K562 (cell line): ENCODE measurements at regions not wholly inside any gene's neighbourhood (a gene's known extent, or its start where the extent isn't known, plus 50 kb on each side); places are given as distances from the start of the nearest gene placed in this dataset.
"Not testable (repeated sequence)": the region's sequence is repeated elsewhere in the genome, so short reads cannot be mapped to it uniquely, and the experiment has no call there.

Experiments used
- ATAC-seq: fragments of 200-7000 bp; cut with Tn5 transposase; 3 replicates; pipeline ENCODE4 v1.9.1; 2020; ENCODE audit warnings: moderate library complexity
- BruUV-seq: library from RNA; stranded (reverse); fragments of 400-500 nt; replicated peaks from 2 replicates; lab custom pipeline; 2021; lab: Mats Ljungman, UMichigan
- CTCF ChIA-PET: fragments of 300-600 bp; formaldehyde crosslinking; extraction: SDS; loops from one replicate; lab custom pipeline; 2021; ENCODE audit warnings: low intra/inter-chr PET ratio; lab: Yijun Ruan, JAX
- POLR2A ChIA-PET: fragments of 300-600, 350-650 bp; sonication (Branson Sonifier 250); formaldehyde crosslinking; extraction: SDS; loops from one replicate; lab custom pipeline; 2021; ENCODE audit warnings: antibody characterized with exemption, inconsistent platforms; lab: Yijun Ruan, JAX
- DNase-seq, 4 experiments: peaks; one replicate each; pipeline versions ENCODE4 v3.0.0 to v3.0.0-alpha.2; 2011 to 2018; ENCODE audit warnings: low spot score in 3 of 4, mixed read lengths in 3 of 4; ENCODE audit errors: extremely low read depth in 1 of 4
- FAIRE-seq: peaks from 2 replicates; lab custom pipeline; 2011; peaks lifted over from hg19 to GRCh38; lab: Jason Lieb, UNC
- H2AFZ ChIP-seq: 2 replicates; pipeline ENCODE4 v1.6.0; 2011; ENCODE audit warnings: low read depth, low read length, control low read depth, inconsistent platforms
- H3K27ac ChIP-seq: fragments of 200-600 bp; 3 replicates; pipeline ENCODE4 v1.8.0; 2011; ENCODE audit warnings: low read depth, mild to moderate bottlenecking, control low read depth, inconsistent platforms, low read length, moderate library complexity, mixed read lengths; ENCODE audit errors: extremely low read depth
- H3K27me3 ChIP-seq, 2 experiments: fragments of 300-600 bp in 1 of 2; 2 replicates in 1 of 2; 3 replicates in 1 of 2; pipeline versions ENCODE4 v1.6.0 to v1.8.0; 2011; ENCODE audit warnings: inconsistent platforms in 2 of 2, low read length in 2 of 2, mild to moderate bottlenecking in 1 of 2, mixed read lengths in 1 of 2, moderate library complexity in 1 of 2; ENCODE audit not compliant: control insufficient read depth in 2 of 2, insufficient read depth in 2 of 2
- H3K36me3 ChIP-seq: fragments of 300-600 bp; 3 replicates; pipeline ENCODE4 v1.8.0; 2011; ENCODE audit warnings: mild to moderate bottlenecking, low read length, inconsistent platforms; ENCODE audit not compliant: control insufficient read depth, insufficient read depth
- H3K4me1 ChIP-seq, 2 experiments: fragments of 200-600 bp in 1 of 2; replicated peaks in 1 of 2; 2 replicates in 1 of 2; 3 replicates in 1 of 2; pipeline versions ENCODE4 v1.5.1 to v1.8.0; 2011; ENCODE audit warnings: inconsistent platforms in 2 of 2, low read length in 2 of 2, mild to moderate bottlenecking in 1 of 2, mixed read lengths in 1 of 2, moderate library complexity in 1 of 2; ENCODE audit not compliant: control insufficient read depth in 2 of 2, insufficient read depth in 2 of 2
- H3K4me2 ChIP-seq: 2 replicates; pipeline ENCODE4 v1.6.1; 2011; ENCODE audit warnings: low read length, control low read depth, inconsistent platforms, mixed read lengths; ENCODE audit not compliant: insufficient read depth
- H3K4me3 ChIP-seq: fragments of 200-600 bp; sonication (generic), shearing (Covaris generic); 2 replicates; pipeline ENCODE4 v1.5.1; 2016; ENCODE audit warnings: control low read depth, inconsistent platforms
- H3K79me2 ChIP-seq: fragments of 200-600 bp; 3 replicates; pipeline ENCODE4 v1.8.0; 2011; ENCODE audit warnings: low read length, inconsistent platforms; ENCODE audit not compliant: control insufficient read depth, insufficient read depth
- H3K9ac ChIP-seq, 2 experiments: 2 replicates each; pipeline versions ENCODE4 v1.6.0 to v1.6.1; 2011; ENCODE audit warnings: low read depth in 2 of 2, low read length in 2 of 2, control low read depth in 1 of 2, inconsistent platforms in 1 of 2, mild to moderate bottlenecking in 1 of 2, mixed read lengths in 1 of 2; ENCODE audit not compliant: insufficient read depth in 1 of 2
- H3K9me1 ChIP-seq: one replicate; pipeline ENCODE4 v1.6.0; 2011; ENCODE audit warnings: inconsistent platforms, mild to moderate bottlenecking, low read length, moderate library complexity; ENCODE audit not compliant: control insufficient read depth, insufficient read depth
- H3K9me3 ChIP-seq: replicated peaks from 2 replicates; pipeline ENCODE4 v1.5.1; 2011; ENCODE audit warnings: low read depth, low read length, inconsistent platforms; ENCODE audit not compliant: control insufficient read depth, insufficient read depth
- H4K20me1 ChIP-seq: replicated peaks from 2 replicates; pipeline ENCODE4 v1.6.1; 2011; ENCODE audit warnings: low read length, inconsistent platforms, mixed read lengths; ENCODE audit not compliant: control insufficient read depth, insufficient read depth
- DACH1 ChIP-seq: fragments of 450-650 bp; IDR thresholded peaks from 2 replicates; pipeline ENCODE4 v1.6.1; 2018; ENCODE audit not compliant: partially characterized antibody
- ZNF444 ChIP-seq: fragments of 250-450 bp; sonication (Bioruptor Pico); IDR thresholded peaks from 2 replicates; pipeline ENCODE4 v1.4.0; 2020; ENCODE audit warnings: mild to moderate bottlenecking, moderate library complexity
- ZNF511 ChIP-seq: sonication (generic); formaldehyde crosslinking; IDR thresholded peaks from 2 replicates; pipeline ENCODE4 v1.8.0; 2022; ENCODE audit warnings: mild to moderate bottlenecking, missing genetic modification reagents
- WGBS: fragments of 100-300 bp; shearing (Covaris generic); methylation state at CpG from one replicate; pipeline ENCODE4 v1.1.6; 2016; ENCODE audit warnings: low coverage, mixed read lengths; ENCODE audit not compliant: insufficient coverage; ENCODE audit errors: missing lambda C conversion rate; 5-methylcytosine and 5-hydroxymethylcytosine counted together
- in situ Hi-C: fragments of 300-500 bp; cut with MboI; formaldehyde crosslinking; loops from 4 replicates; pipeline ENCODE4 v1.15.0; 2018; ENCODE audit warnings: inconsistent platforms, mixed read lengths
- intact Hi-C: fragments of 100-400 bp; cut with micrococcal nuclease; formaldehyde crosslinking; loops from 2 replicates; pipeline ENCODE4 v1.14.2; 2022

GRCh38 chr3:27049792-27050191, 319.4 kb downstream of the NEK10 start (continued):
- no peak for TF ChIP-seq ZNF511 (CRISPR knock-in tag)

GRCh38 chr3:27051527-27051926, 317.7 kb downstream of the NEK10 start:
- H3K4me2 ChIP-seq, intact Hi-C loops, H3K9me1 ChIP-seq, H2AFZ ChIP-seq, ATAC-seq, H3K79me2 ChIP-seq, H3K4me1 ChIP-seq, H3K27ac ChIP-seq, H3K9me3 ChIP-seq, DNase-seq, CTCF ChIA-PET, in situ Hi-C loops, FAIRE-seq, H3K27me3 ChIP-seq, H3K4me3 ChIP-seq, H3K36me3 ChIP-seq, BruUV-seq, POLR2A ChIA-PET, H4K20me1 ChIP-seq, H3K9ac ChIP-seq: not testable (repeated sequence)
- WGBS, result 4% methylated on average over 3 of the region's 3 CpGs

GRCh38 chr3:27056326-27056725, 312.9 kb downstream of the NEK10 start:
- no peak overlapping the region for H3K27ac ChIP-seq
- no peak overlapping the region for H2AFZ ChIP-seq
- H4K20me1 ChIP-seq, result no peaks in the 10 kb centered on the region
- TF ChIP-seq DACH1 (peak; percentile 74), ZNF444 (CRISPR knock-in tag) (no peak)
- FAIRE-seq (no peak), DNase-seq (no peak), ATAC-seq (no peak)
- POLR2A ChIA-PET, result no interaction called here
- CTCF ChIA-PET, result no interaction called here
- H3K27me3 ChIP-seq, result no peaks in the 10 kb centered on the region
- no peaks in the 10 kb centered on the region for H3K4me1 ChIP-seq
- 3% methylated on average over 2 of the region's 2 CpGs for WGBS
- H3K9me3 ChIP-seq, result no peaks in the 10 kb centered on the region
- H3K4me3 ChIP-seq, result no peak overlapping the region
- no peaks in the 10 kb centered on the region for H3K9me1 ChIP-seq
- H3K79me2 ChIP-seq, result no peaks in the 10 kb centered on the region
- no TSS peak for BruUV-seq
- in situ Hi-C loops (no loop called here), intact Hi-C loops (no loop called here)
- no peaks in the 10 kb centered on the region for H3K36me3 ChIP-seq
- no peak overlapping the region for H3K9ac ChIP-seq
- H3K4me2 ChIP-seq, result no peak overlapping the region
